Spleen (tissue), 7 donors: ENCODE measurements at regions not wholly inside any gene's neighbourhood (a gene's known extent, or its start where the extent isn't known, plus 50 kb on each side); places are given as distances from the start of the nearest gene placed in this dataset.

ENCODE experiments used
- POLR2A ChIP-seq, 3 donors: fragments of 450-650 bp; IDR thresholded peaks; one replicate each; pipeline ENCODE4 v1.5.1; 2017; ENCODE audit warnings: antibody characterized with exemption in 3 of 3, mild to moderate bottlenecking in 1 of 3
- POLR2AphosphoS5 ChIP-seq, 3 donors: sonication (generic); formaldehyde crosslinking; IDR thresholded peaks; one replicate each; pipeline ENCODE4 v1.5.1; 2017; ENCODE audit warnings: antibody characterized with exemption in 3 of 3
- TF ChIP-seq, protein P1 (sequence below), 11 experiments: fragments of 200-600 bp in 7 of 11; fragments of 450-650 bp in 4 of 11; sonication (generic) in 4 of 11; IDR thresholded peaks in 8 of 11; conservative IDR thresholded peaks in 3 of 11; 1 replicate in 7 of 11; 2 replicates in 4 of 11; pipeline versions ENCODE4 v1.4.0 to v1.8.0; 2016 to 2021; ENCODE audit warnings: antibody characterized with exemption in 11 of 11, inconsistent platforms in 4 of 11, mild to moderate bottlenecking in 1 of 11
- donor health status: DM: no; HTN: no; CAD: no; lungs with moderate emphysema.
- donor health status: DM: no; HTN: no; CAD: no.
- donor health status: DM: no; HTN: no; CAD: no.

DNA sequence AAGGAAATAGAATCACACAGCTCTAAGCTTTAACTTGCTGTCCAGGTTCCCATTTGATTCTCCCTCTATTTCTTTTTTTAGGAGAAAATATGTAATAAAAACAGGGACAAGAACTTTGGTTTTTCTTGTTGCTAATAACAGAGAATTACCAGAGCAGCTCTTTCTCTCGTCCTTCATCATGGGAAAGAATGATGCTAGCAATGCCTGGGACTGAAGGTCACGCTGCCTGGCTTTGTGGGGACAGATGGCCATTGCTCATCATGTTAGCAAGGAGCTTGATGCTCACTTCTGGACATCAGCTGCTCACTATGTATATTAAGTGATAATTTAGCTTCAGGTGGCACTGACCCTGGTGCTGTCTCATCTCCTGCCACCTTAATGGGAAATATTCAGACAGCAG, 77.3 kb upstream of the AKT3 start:
- TF ChIP-seq, protein P1, sequence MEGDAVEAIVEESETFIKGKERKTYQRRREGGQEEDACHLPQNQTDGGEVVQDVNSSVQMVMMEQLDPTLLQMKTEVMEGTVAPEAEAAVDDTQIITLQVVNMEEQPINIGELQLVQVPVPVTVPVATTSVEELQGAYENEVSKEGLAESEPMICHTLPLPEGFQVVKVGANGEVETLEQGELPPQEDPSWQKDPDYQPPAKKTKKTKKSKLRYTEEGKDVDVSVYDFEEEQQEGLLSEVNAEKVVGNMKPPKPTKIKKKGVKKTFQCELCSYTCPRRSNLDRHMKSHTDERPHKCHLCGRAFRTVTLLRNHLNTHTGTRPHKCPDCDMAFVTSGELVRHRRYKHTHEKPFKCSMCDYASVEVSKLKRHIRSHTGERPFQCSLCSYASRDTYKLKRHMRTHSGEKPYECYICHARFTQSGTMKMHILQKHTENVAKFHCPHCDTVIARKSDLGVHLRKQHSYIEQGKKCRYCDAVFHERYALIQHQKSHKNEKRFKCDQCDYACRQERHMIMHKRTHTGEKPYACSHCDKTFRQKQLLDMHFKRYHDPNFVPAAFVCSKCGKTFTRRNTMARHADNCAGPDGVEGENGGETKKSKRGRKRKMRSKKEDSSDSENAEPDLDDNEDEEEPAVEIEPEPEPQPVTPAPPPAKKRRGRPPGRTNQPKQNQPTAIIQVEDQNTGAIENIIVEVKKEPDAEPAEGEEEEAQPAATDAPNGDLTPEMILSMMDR (IDR thresholded peaks at IDR 0.05 in 8 of 11, conservative IDR thresholded peaks at IDR 0.05 in 3 of 11): no peak
- no peak for TF ChIP-seq POLR2A (IDR thresholded peaks at IDR 0.05)
- TF ChIP-seq POLR2AphosphoS5 (IDR thresholded peaks at IDR 0.05): no peak
